HCT116 (cell line): ENCODE measurements at regions not wholly inside any gene's neighbourhood (a gene's known extent, or its start where the extent isn't known, plus 50 kb on each side); places are given as distances from the start of the nearest gene placed in this dataset.

ENCODE experiments used
- ATAC-seq: fragments of 200-7000 bp; cut with Tn5 transposase; 2 replicates; pipeline ENCODE4 v1.9.1; 2020; ENCODE audit warnings: mild to moderate bottlenecking, moderate library complexity
- BruUV-seq: library from RNA; stranded (reverse); fragments of 400-500 nt; replicated peaks from 2 replicates; lab custom pipeline; 2021; lab: Mats Ljungman, UMichigan
- CTCF ChIA-PET: fragments of 300-600 bp; sonication (Branson Sonifier 250); formaldehyde crosslinking; loops from one replicate; lab custom pipeline; 2021; ENCODE audit warnings: antibody characterized with exemption; lab: Charles Lee
- POLR2A ChIA-PET: fragments of 300-600, 350-600 bp; sonication (Branson Sonifier 250); formaldehyde crosslinking; loops from one replicate; lab custom pipeline; 2021; ENCODE audit warnings: antibody characterized with exemption; lab: Charles Lee
- RAD21 ChIA-PET, 2 experiments: fragments of 300-600 bp; sonication (Branson Sonifier 250); formaldehyde crosslinking; loops; one replicate each; lab custom pipeline; 2023; ENCODE audit warnings: low total read pairs in 2 of 2; ENCODE audit not compliant: uncharacterized antibody in 2 of 2, unreplicated experiment in 2 of 2, low non-redundant PET in 1 of 2; lab: Charles Lee
- DNase-seq: peaks from one replicate; pipeline ENCODE4 v3.0.0-alpha.2; 2010; ENCODE audit warnings: low read depth, low spot score
- H2AFZ ChIP-seq: fragments of 200-600 bp; shearing (Covaris generic), sonication (generic); 2 replicates; pipeline ENCODE4 v1.6.1; 2017; ENCODE audit warnings: low read depth, mixed run types, mixed read lengths, antibody characterized with exemption, low read length; ENCODE audit not compliant: poor library complexity, severe bottlenecking
- H3K27ac ChIP-seq: 2 replicates; pipeline ENCODE4 v1.5.1; 2012; ENCODE audit warnings: low read depth, low read length
- H3K27me3 ChIP-seq: fragments of 200-600 bp; sonication (generic); 2 replicates; pipeline ENCODE4 v1.6.1; 2016; ENCODE audit warnings: mixed run types, low read length, mixed read lengths; ENCODE audit not compliant: insufficient read depth
- H3K36me3 ChIP-seq, 2 experiments: fragments of 200-500 bp in 1 of 2; fragments of 200-600 bp in 1 of 2; sonication (Bioruptor generic) in 1 of 2; sonication (generic) in 1 of 2; 2 replicates each; pipeline versions ENCODE4 v1.5.1 to v1.6.1; 2014 to 2016; ENCODE audit warnings: low read length in 2 of 2, inconsistent platforms in 1 of 2, mixed read lengths in 1 of 2, mixed run types in 1 of 2; ENCODE audit not compliant: insufficient read depth in 2 of 2, control insufficient read depth in 1 of 2
- H3K4me1 ChIP-seq, 2 experiments: fragments of 200-600 bp in 1 of 2; sonication (generic) in 1 of 2; 2 replicates each; pipeline versions ENCODE4 v1.5.1 to v1.6.1; 2012 to 2017; ENCODE audit warnings: low read length in 2 of 2, inconsistent platforms in 1 of 2, mild to moderate bottlenecking in 1 of 2, mixed read lengths in 1 of 2, mixed run types in 1 of 2, moderate library complexity in 1 of 2; ENCODE audit not compliant: insufficient read depth in 2 of 2, control insufficient read depth in 1 of 2
- H3K4me2 ChIP-seq: fragments of 200-600 bp; sonication (generic); 2 replicates; pipeline ENCODE4 v1.6.1; 2017; ENCODE audit warnings: mixed run types, low read length, mixed read lengths
- H3K4me3 ChIP-seq, 2 experiments: fragments of 200-600 bp in 1 of 2; sonication (generic) in 1 of 2; replicated peaks in 1 of 2; 2 replicates each; pipeline ENCODE4 v1.5.1; 2011 to 2016; ENCODE audit warnings: low read length in 2 of 2, control low read depth in 1 of 2, low read depth in 1 of 2, mild to moderate bottlenecking in 1 of 2, mixed read lengths in 1 of 2, mixed run types in 1 of 2
- H3K79me2 ChIP-seq: fragments of 200-600 bp; sonication (generic); 2 replicates; pipeline ENCODE4 v1.6.1; 2017; ENCODE audit warnings: mild to moderate bottlenecking, mixed run types, low read length, moderate library complexity, mixed read lengths; ENCODE audit not compliant: insufficient read depth
- H3K9ac ChIP-seq: fragments of 200-600 bp; sonication (generic); 2 replicates; pipeline ENCODE4 v1.6.1; 2016; ENCODE audit warnings: low read length, mixed read lengths
- H3K9me2 ChIP-seq: fragments of 200-600 bp; sonication (generic), shearing (Covaris generic); 2 replicates; pipeline ENCODE4 v1.6.1; 2017; ENCODE audit warnings: mixed run types, mild to moderate bottlenecking, moderate library complexity; ENCODE audit not compliant: insufficient read depth
- H3K9me3 ChIP-seq, 2 experiments: fragments of 200-500 bp in 1 of 2; fragments of 200-600 bp in 1 of 2; sonication (Bioruptor generic) in 1 of 2; sonication (generic) in 1 of 2; 2 replicates each; pipeline ENCODE4 v1.6.1; 2014 to 2017; ENCODE audit warnings: low read length in 2 of 2, mixed read lengths in 2 of 2, inconsistent platforms in 1 of 2, low read depth in 1 of 2, mild to moderate bottlenecking in 1 of 2, mixed run types in 1 of 2, moderate library complexity in 1 of 2; ENCODE audit not compliant: control insufficient read depth in 1 of 2, insufficient read depth in 1 of 2
- H4K20me1 ChIP-seq: fragments of 200-600 bp; sonication (generic), shearing (Covaris generic); 2 replicates; pipeline ENCODE4 v1.6.1; 2017; ENCODE audit warnings: mixed run types, mild to moderate bottlenecking, moderate library complexity; ENCODE audit not compliant: insufficient read depth
- ATF3 ChIP-seq: IDR thresholded peaks from 2 replicates; pipeline ENCODE4 v1.6.1; 2012
- CBX3 ChIP-seq: IDR thresholded peaks from 2 replicates; pipeline ENCODE4 v1.6.1; 2012; ENCODE audit warnings: low read depth
- EGR1 ChIP-seq: IDR thresholded peaks from 2 replicates; pipeline ENCODE4 v1.6.1; 2012; ENCODE audit warnings: low read depth
- EZH2 ChIP-seq: fragments of 200-600 bp; sonication (generic); IDR thresholded peaks from 2 replicates; pipeline ENCODE4 v1.6.1; 2017; ENCODE audit warnings: antibody characterized with exemption, mixed run types
- FOSL1 ChIP-seq: IDR thresholded peaks from 2 replicates; pipeline ENCODE4 v1.6.1; 2012; ENCODE audit warnings: low read depth
- JUND ChIP-seq: IDR thresholded peaks from 2 replicates; pipeline ENCODE4 v1.6.1; 2012
- MAX ChIP-seq: IDR thresholded peaks from 2 replicates; pipeline ENCODE4 v1.6.1; 2012
- POLR2A ChIP-seq: IDR thresholded peaks from 2 replicates; pipeline ENCODE4 v1.7.0; 2011; ENCODE audit warnings: borderline replicate concordance; ENCODE audit not compliant: insufficient read depth, insufficient read length; ENCODE audit errors: extremely low read depth
- SIN3A ChIP-seq: IDR thresholded peaks from 2 replicates; pipeline ENCODE4 v1.6.1; 2012; ENCODE audit warnings: low read depth
- SRF ChIP-seq: IDR thresholded peaks from 2 replicates; pipeline ENCODE4 v1.6.1; 2012; ENCODE audit warnings: low read depth
- TCF7L2 ChIP-seq: IDR thresholded peaks from 2 replicates; pipeline ENCODE4 v1.7.0; 2011; ENCODE audit warnings: borderline replicate concordance, inconsistent platforms; ENCODE audit not compliant: insufficient read depth, insufficient read length; ENCODE audit errors: extremely low read depth
- intact Hi-C: fragments of 100-400 bp; cut with micrococcal nuclease; formaldehyde crosslinking; loops from 2 replicates; pipeline ENCODE4 v1.10.0; 2022
- TF ChIP-seq, protein P1 (sequence below): IDR thresholded peaks from 2 replicates; pipeline ENCODE4 v1.6.1; 2012; ENCODE audit warnings: low read depth
- TF ChIP-seq, protein P2 (sequence below), 3 experiments: fragments of 200-600 bp in 1 of 3; sonication (generic) in 1 of 3; IDR thresholded peaks in 2 of 3; conservative IDR thresholded peaks in 1 of 3; 2 replicates each; pipeline ENCODE4 v1.5.1; 2012 to 2017; ENCODE audit warnings: low read depth in 2 of 3, low read length in 2 of 3, antibody characterized with exemption in 1 of 3, borderline replicate concordance in 1 of 3, control low read depth in 1 of 3, mild to moderate bottlenecking in 1 of 3, mixed read lengths in 1 of 3, mixed run types in 1 of 3, moderate library complexity in 1 of 3; ENCODE audit not compliant: insufficient read depth in 1 of 3
- TF ChIP-seq, protein P3 (sequence below): IDR thresholded peaks from 2 replicates; pipeline ENCODE4 v1.6.1; 2011; ENCODE audit warnings: mild to moderate bottlenecking, low read length, moderate library complexity; ENCODE audit not compliant: insufficient replicate concordance; ENCODE audit errors: extremely low read depth

- Histone ChIP-seq H3K9me2 (no peaks in the 10 kb centered on the region), H4K20me1 (no peaks in the 10 kb centered on the region), H3K9ac (no peak overlapping the region), H3K27me3 (no peaks in the 10 kb centered on the region), H3K4me2 (no peak overlapping the region), H3K9me3 (no peaks in the 10 kb centered on the region), H3K27ac (no peak overlapping the region), H3K79me2 (no peaks in the 10 kb centered on the region)
- ATAC-seq: no peak
- ChIA-PET CTCF (no interaction called here), POLR2A (no interaction called here)
- no TSS peak for BruUV-seq
- TF ChIP-seq FOSL1 (no peak), MAX (no peak), TCF7L2 (no peak), EGR1 (no peak), ATF3 (no peak), CBX3 (no peak), SRF (no peak), EZH2 (no peak), JUND (no peak), SIN3A (no peak), POLR2A (no peak)
- TF ChIP-seq, protein P1, sequence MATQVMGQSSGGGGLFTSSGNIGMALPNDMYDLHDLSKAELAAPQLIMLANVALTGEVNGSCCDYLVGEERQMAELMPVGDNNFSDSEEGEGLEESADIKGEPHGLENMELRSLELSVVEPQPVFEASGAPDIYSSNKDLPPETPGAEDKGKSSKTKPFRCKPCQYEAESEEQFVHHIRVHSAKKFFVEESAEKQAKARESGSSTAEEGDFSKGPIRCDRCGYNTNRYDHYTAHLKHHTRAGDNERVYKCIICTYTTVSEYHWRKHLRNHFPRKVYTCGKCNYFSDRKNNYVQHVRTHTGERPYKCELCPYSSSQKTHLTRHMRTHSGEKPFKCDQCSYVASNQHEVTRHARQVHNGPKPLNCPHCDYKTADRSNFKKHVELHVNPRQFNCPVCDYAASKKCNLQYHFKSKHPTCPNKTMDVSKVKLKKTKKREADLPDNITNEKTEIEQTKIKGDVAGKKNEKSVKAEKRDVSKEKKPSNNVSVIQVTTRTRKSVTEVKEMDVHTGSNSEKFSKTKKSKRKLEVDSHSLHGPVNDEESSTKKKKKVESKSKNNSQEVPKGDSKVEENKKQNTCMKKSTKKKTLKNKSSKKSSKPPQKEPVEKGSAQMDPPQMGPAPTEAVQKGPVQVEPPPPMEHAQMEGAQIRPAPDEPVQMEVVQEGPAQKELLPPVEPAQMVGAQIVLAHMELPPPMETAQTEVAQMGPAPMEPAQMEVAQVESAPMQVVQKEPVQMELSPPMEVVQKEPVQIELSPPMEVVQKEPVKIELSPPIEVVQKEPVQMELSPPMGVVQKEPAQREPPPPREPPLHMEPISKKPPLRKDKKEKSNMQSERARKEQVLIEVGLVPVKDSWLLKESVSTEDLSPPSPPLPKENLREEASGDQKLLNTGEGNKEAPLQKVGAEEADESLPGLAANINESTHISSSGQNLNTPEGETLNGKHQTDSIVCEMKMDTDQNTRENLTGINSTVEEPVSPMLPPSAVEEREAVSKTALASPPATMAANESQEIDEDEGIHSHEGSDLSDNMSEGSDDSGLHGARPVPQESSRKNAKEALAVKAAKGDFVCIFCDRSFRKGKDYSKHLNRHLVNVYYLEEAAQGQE: no peak
- TF ChIP-seq, protein P2, sequence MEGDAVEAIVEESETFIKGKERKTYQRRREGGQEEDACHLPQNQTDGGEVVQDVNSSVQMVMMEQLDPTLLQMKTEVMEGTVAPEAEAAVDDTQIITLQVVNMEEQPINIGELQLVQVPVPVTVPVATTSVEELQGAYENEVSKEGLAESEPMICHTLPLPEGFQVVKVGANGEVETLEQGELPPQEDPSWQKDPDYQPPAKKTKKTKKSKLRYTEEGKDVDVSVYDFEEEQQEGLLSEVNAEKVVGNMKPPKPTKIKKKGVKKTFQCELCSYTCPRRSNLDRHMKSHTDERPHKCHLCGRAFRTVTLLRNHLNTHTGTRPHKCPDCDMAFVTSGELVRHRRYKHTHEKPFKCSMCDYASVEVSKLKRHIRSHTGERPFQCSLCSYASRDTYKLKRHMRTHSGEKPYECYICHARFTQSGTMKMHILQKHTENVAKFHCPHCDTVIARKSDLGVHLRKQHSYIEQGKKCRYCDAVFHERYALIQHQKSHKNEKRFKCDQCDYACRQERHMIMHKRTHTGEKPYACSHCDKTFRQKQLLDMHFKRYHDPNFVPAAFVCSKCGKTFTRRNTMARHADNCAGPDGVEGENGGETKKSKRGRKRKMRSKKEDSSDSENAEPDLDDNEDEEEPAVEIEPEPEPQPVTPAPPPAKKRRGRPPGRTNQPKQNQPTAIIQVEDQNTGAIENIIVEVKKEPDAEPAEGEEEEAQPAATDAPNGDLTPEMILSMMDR (IDR thresholded peaks at IDR 0.05 in 2 of 3, conservative IDR thresholded peaks at IDR 0.05 in 1 of 3; ENCODE audit: borderline replicate concordance in 1 of 3, insufficient read depth in 1 of 3, low read depth in 2 of 3, low read length in 2 of 3): no peak
- TF ChIP-seq, protein P3, sequence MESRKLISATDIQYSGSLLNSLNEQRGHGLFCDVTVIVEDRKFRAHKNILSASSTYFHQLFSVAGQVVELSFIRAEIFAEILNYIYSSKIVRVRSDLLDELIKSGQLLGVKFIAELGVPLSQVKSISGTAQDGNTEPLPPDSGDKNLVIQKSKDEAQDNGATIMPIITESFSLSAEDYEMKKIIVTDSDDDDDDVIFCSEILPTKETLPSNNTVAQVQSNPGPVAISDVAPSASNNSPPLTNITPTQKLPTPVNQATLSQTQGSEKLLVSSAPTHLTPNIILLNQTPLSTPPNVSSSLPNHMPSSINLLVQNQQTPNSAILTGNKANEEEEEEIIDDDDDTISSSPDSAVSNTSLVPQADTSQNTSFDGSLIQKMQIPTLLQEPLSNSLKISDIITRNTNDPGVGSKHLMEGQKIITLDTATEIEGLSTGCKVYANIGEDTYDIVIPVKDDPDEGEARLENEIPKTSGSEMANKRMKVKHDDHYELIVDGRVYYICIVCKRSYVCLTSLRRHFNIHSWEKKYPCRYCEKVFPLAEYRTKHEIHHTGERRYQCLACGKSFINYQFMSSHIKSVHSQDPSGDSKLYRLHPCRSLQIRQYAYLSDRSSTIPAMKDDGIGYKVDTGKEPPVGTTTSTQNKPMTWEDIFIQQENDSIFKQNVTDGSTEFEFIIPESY: no peak
- TF ChIP-seq, all 23 proteins: peak for 0
- intact Hi-C loops: no loop called here
- Histone ChIP-seq H3K36me3 (no peaks in the 10 kb centered on the region), H3K4me3 (no peak overlapping the region), H3K4me1 (no peaks in the 10 kb centered on the region), H2AFZ (no peak overlapping the region)
- RAD21 ChIA-PET: no interaction called here
- DNase-seq: no peak
Observed at GRCh38 chr3:154801729-154802128, 278.4 kb upstream of the MME start.
